K562 (cell line): ENCODE measurements at regions not wholly inside any gene's neighbourhood (a gene's known extent, or its start where the extent isn't known, plus 50 kb on each side); places are given as distances from the start of the nearest gene placed in this dataset.

Experiments used
- ATAC-seq: fragments of 200-7000 bp; cut with Tn5 transposase; 3 replicates; pipeline ENCODE4 v1.9.1; 2020; ENCODE audit warnings: moderate library complexity
- BruUV-seq: library from RNA; stranded (reverse); fragments of 400-500 nt; replicated peaks from 2 replicates; lab custom pipeline; 2021; lab: Mats Ljungman, UMichigan
- CTCF ChIA-PET: fragments of 300-600 bp; formaldehyde crosslinking; extraction: SDS; loops from one replicate; lab custom pipeline; 2021; ENCODE audit warnings: low intra/inter-chr PET ratio; lab: Yijun Ruan, JAX
- POLR2A ChIA-PET: fragments of 300-600, 350-650 bp; sonication (Branson Sonifier 250); formaldehyde crosslinking; extraction: SDS; loops from one replicate; lab custom pipeline; 2021; ENCODE audit warnings: antibody characterized with exemption, inconsistent platforms; lab: Yijun Ruan, JAX
- DNase-seq, 4 experiments: peaks; one replicate each; pipeline versions ENCODE4 v3.0.0 to v3.0.0-alpha.2; 2011 to 2018; ENCODE audit warnings: low spot score in 3 of 4, mixed read lengths in 3 of 4; ENCODE audit errors: extremely low read depth in 1 of 4
- FAIRE-seq: peaks from 2 replicates; lab custom pipeline; 2011; peaks lifted over from hg19 to GRCh38; lab: Jason Lieb, UNC
- H2AFZ ChIP-seq: 2 replicates; pipeline ENCODE4 v1.6.0; 2011; ENCODE audit warnings: low read depth, low read length, control low read depth, inconsistent platforms
- H3K27ac ChIP-seq: fragments of 200-600 bp; 3 replicates; pipeline ENCODE4 v1.8.0; 2011; ENCODE audit warnings: low read depth, mild to moderate bottlenecking, control low read depth, inconsistent platforms, low read length, moderate library complexity, mixed read lengths; ENCODE audit errors: extremely low read depth
- H3K27me3 ChIP-seq, 2 experiments: fragments of 300-600 bp in 1 of 2; 2 replicates in 1 of 2; 3 replicates in 1 of 2; pipeline versions ENCODE4 v1.6.0 to v1.8.0; 2011; ENCODE audit warnings: inconsistent platforms in 2 of 2, low read length in 2 of 2, mild to moderate bottlenecking in 1 of 2, mixed read lengths in 1 of 2, moderate library complexity in 1 of 2; ENCODE audit not compliant: control insufficient read depth in 2 of 2, insufficient read depth in 2 of 2
- H3K36me3 ChIP-seq: fragments of 300-600 bp; 3 replicates; pipeline ENCODE4 v1.8.0; 2011; ENCODE audit warnings: mild to moderate bottlenecking, low read length, inconsistent platforms; ENCODE audit not compliant: control insufficient read depth, insufficient read depth
- H3K4me1 ChIP-seq, 2 experiments: fragments of 200-600 bp in 1 of 2; replicated peaks in 1 of 2; 2 replicates in 1 of 2; 3 replicates in 1 of 2; pipeline versions ENCODE4 v1.5.1 to v1.8.0; 2011; ENCODE audit warnings: inconsistent platforms in 2 of 2, low read length in 2 of 2, mild to moderate bottlenecking in 1 of 2, mixed read lengths in 1 of 2, moderate library complexity in 1 of 2; ENCODE audit not compliant: control insufficient read depth in 2 of 2, insufficient read depth in 2 of 2
- H3K4me2 ChIP-seq: 2 replicates; pipeline ENCODE4 v1.6.1; 2011; ENCODE audit warnings: low read length, control low read depth, inconsistent platforms, mixed read lengths; ENCODE audit not compliant: insufficient read depth
- H3K4me3 ChIP-seq: fragments of 200-600 bp; sonication (generic), shearing (Covaris generic); 2 replicates; pipeline ENCODE4 v1.5.1; 2016; ENCODE audit warnings: control low read depth, inconsistent platforms
- H3K79me2 ChIP-seq: fragments of 200-600 bp; 3 replicates; pipeline ENCODE4 v1.8.0; 2011; ENCODE audit warnings: low read length, inconsistent platforms; ENCODE audit not compliant: control insufficient read depth, insufficient read depth
- H3K9ac ChIP-seq, 2 experiments: 2 replicates each; pipeline versions ENCODE4 v1.6.0 to v1.6.1; 2011; ENCODE audit warnings: low read depth in 2 of 2, low read length in 2 of 2, control low read depth in 1 of 2, inconsistent platforms in 1 of 2, mild to moderate bottlenecking in 1 of 2, mixed read lengths in 1 of 2; ENCODE audit not compliant: insufficient read depth in 1 of 2
- H3K9me1 ChIP-seq: one replicate; pipeline ENCODE4 v1.6.0; 2011; ENCODE audit warnings: inconsistent platforms, mild to moderate bottlenecking, low read length, moderate library complexity; ENCODE audit not compliant: control insufficient read depth, insufficient read depth
- H3K9me3 ChIP-seq: replicated peaks from 2 replicates; pipeline ENCODE4 v1.5.1; 2011; ENCODE audit warnings: low read depth, low read length, inconsistent platforms; ENCODE audit not compliant: control insufficient read depth, insufficient read depth
- H4K20me1 ChIP-seq: replicated peaks from 2 replicates; pipeline ENCODE4 v1.6.1; 2011; ENCODE audit warnings: low read length, inconsistent platforms, mixed read lengths; ENCODE audit not compliant: control insufficient read depth, insufficient read depth
- CBX2 ChIP-seq: fragments of 200-600 bp; sonication (generic); IDR thresholded peaks from one replicate; pipeline ENCODE4 v1.6.1; 2012; ENCODE audit warnings: mild to moderate bottlenecking, low read length, inconsistent platforms; ENCODE audit not compliant: insufficient read depth, poor library complexity, severe bottlenecking
- CC2D1A ChIP-seq: fragments of 450-650 bp; IDR thresholded peaks from 2 replicates; pipeline ENCODE4 v1.6.1; 2017; ENCODE audit warnings: mild to moderate bottlenecking
- CCAR2 ChIP-seq: fragments of 200-400 bp; formaldehyde crosslinking; IDR thresholded peaks from 2 replicates; pipeline ENCODE4 v1.6.1; 2017; ENCODE audit warnings: mild to moderate bottlenecking, low read depth, low read length
- EWSR1 ChIP-seq: fragments of 450-650 bp; IDR thresholded peaks from 2 replicates; pipeline ENCODE4 v1.6.1; 2018; ENCODE audit warnings: borderline replicate concordance, mild to moderate bottlenecking, low read depth, moderate library complexity; ENCODE audit not compliant: partially characterized antibody
- HDAC1 ChIP-seq, 2 experiments: fragments of 450-650 bp; IDR thresholded peaks; 2 replicates each; pipeline ENCODE4 v1.6.1; 2016 to 2017; ENCODE audit warnings: inconsistent platforms in 1 of 2, mild to moderate bottlenecking in 1 of 2, moderate library complexity in 1 of 2
- HES1 ChIP-seq: fragments of 450-650 bp; IDR thresholded peaks from 2 replicates; pipeline ENCODE4 v1.6.1; 2016; ENCODE audit warnings: low read depth, mild to moderate bottlenecking, moderate library complexity
- ILK ChIP-seq: fragments of 450-650 bp; IDR thresholded peaks from 2 replicates; pipeline ENCODE4 v1.6.1; 2016; ENCODE audit warnings: missing genetic modification characterization, low read depth, mild to moderate bottlenecking, missing compliant biosample characterization, moderate library complexity, borderline replicate concordance
- MYNN ChIP-seq, 2 experiments: sonication (generic); formaldehyde crosslinking in 1 of 2; IDR thresholded peaks; 2 replicates each; pipeline versions ENCODE4 v1.5.0 to v1.6.1; 2016 to 2020; ENCODE audit warnings: antibody characterized with exemption in 1 of 2, missing genetic modification reagents in 1 of 2
- NUFIP1 ChIP-seq: fragments of 450-650 bp; IDR thresholded peaks from 2 replicates; pipeline ENCODE4 v1.6.1; 2018; ENCODE audit not compliant: partially characterized antibody
- SRSF3 ChIP-seq: fragments of 200-400 bp; formaldehyde crosslinking; IDR thresholded peaks from 2 replicates; pipeline ENCODE4 v1.6.1; 2016; ENCODE audit warnings: mild to moderate bottlenecking, low read length, moderate library complexity; ENCODE audit not compliant: insufficient read depth
- TSC22D4 ChIP-seq: fragments of 450-650 bp; IDR thresholded peaks from 2 replicates; pipeline ENCODE4 v1.6.1; 2016; ENCODE audit warnings: missing genetic modification characterization, missing biosample characterization, control low read depth
- ZBTB11 ChIP-seq, 3 experiments: fragments of 200-800 bp in 1 of 3; fragments of 250-450 bp in 1 of 3; fragments of 450-650 bp in 1 of 3; sonication (Bioruptor Pico) in 1 of 3; sonication (Bioruptor generic) in 1 of 3; formaldehyde crosslinking in 1 of 3; IDR thresholded peaks; 2 replicates each; pipeline versions ENCODE4 v1.6.1 to v1.8.0; 2016 to 2022; ENCODE audit warnings: mild to moderate bottlenecking in 2 of 3, missing genetic modification characterization in 2 of 3, missing compliant biosample characterization in 1 of 3, moderate library complexity in 1 of 3
- ZBTB2 ChIP-seq: fragments of 450-650 bp; IDR thresholded peaks from 2 replicates; pipeline ENCODE4 v1.6.1; 2016; ENCODE audit warnings: antibody characterized with exemption
- WGBS: fragments of 100-300 bp; shearing (Covaris generic); methylation state at CpG from one replicate; pipeline ENCODE4 v1.1.6; 2016; ENCODE audit warnings: low coverage, mixed read lengths; ENCODE audit not compliant: insufficient coverage; ENCODE audit errors: missing lambda C conversion rate; 5-methylcytosine and 5-hydroxymethylcytosine counted together
- in situ Hi-C: fragments of 300-500 bp; cut with MboI; formaldehyde crosslinking; loops from 4 replicates; pipeline ENCODE4 v1.15.0; 2018; ENCODE audit warnings: inconsistent platforms, mixed read lengths
- intact Hi-C: fragments of 100-400 bp; cut with micrococcal nuclease; formaldehyde crosslinking; loops from 2 replicates; pipeline ENCODE4 v1.14.2; 2022
- TF ChIP-seq, protein P1 (sequence below): sonication (generic); formaldehyde crosslinking; IDR thresholded peaks from 2 replicates; pipeline ENCODE4 v1.8.0; 2022; ENCODE audit warnings: mild to moderate bottlenecking, missing genetic modification reagents

- no peak overlapping the region for H3K4me2 ChIP-seq
- H3K9ac ChIP-seq, result no peak overlapping the region
- no TSS peak for BruUV-seq
- no peak overlapping the region for H2AFZ ChIP-seq
- 0% methylated on average over 5 of the region's 5 CpGs for whole genome bisulfite sequencing
- no peak overlapping the region for H3K27ac ChIP-seq
- FAIRE-seq (no peak), ATAC-seq (no peak), DNase-seq (no peak)
- no peak overlapping the region for H3K4me3 ChIP-seq
- no peaks in the 10 kb centered on the region for H3K4me1 ChIP-seq
- H3K79me2 ChIP-seq, result no peaks in the 10 kb centered on the region
- no peaks in the 10 kb centered on the region for H4K20me1 ChIP-seq
- no peaks in the 10 kb centered on the region for H3K9me1 ChIP-seq
- intact Hi-C loops (no loop called here), in situ Hi-C loops (no loop called here)
- TF ChIP-seq CC2D1A (no peak), HES1 (no peak), ZBTB2 (no peak), SRSF3 (no peak), CBX2 (no peak), TSC22D4 (tag) (no peak), CCAR2 (no peak), MYNN (IDR thresholded peaks at IDR 0.05) (no peak), MYNN (CRISPR knock-in tag; IDR thresholded peaks at IDR 0.05) (no peak), EWSR1 (peak; percentile 28), NUFIP1 (no peak), ZBTB11 (CRISPR knock-in tag; IDR thresholded peaks at IDR 0.05) (0 out of 6 replicates have a peak, but pooled peaks of 1 of the 3 experiments have one; percentile 31), HDAC1 (IDR thresholded peaks at IDR 0.05) (no peak), ILK (tag) (no peak)
- TF ChIP-seq, protein P1, sequence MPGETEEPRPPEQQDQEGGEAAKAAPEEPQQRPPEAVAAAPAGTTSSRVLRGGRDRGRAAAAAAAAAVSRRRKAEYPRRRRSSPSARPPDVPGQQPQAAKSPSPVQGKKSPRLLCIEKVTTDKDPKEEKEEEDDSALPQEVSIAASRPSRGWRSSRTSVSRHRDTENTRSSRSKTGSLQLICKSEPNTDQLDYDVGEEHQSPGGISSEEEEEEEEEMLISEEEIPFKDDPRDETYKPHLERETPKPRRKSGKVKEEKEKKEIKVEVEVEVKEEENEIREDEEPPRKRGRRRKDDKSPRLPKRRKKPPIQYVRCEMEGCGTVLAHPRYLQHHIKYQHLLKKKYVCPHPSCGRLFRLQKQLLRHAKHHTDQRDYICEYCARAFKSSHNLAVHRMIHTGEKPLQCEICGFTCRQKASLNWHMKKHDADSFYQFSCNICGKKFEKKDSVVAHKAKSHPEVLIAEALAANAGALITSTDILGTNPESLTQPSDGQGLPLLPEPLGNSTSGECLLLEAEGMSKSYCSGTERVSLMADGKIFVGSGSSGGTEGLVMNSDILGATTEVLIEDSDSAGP (CRISPR knock-in tag), result no peak
- no peaks in the 10 kb centered on the region for H3K27me3 ChIP-seq
- no peaks in the 10 kb centered on the region for H3K36me3 ChIP-seq
- CTCF ChIA-PET, result no interaction called here
- H3K9me3 ChIP-seq, result no peaks in the 10 kb centered on the region
- POLR2A ChIA-PET, result no interaction called here
These were observed 65.1 kb upstream of the C3orf49 start for GRCh38 chr3:63753995-63754394.
